ENCODE measurements at regions not wholly inside any gene's neighbourhood (a gene's known extent, or its start where the extent isn't known, plus 50 kb on each side); places are given as distances from the start of the nearest gene placed in this dataset.

DNA sequence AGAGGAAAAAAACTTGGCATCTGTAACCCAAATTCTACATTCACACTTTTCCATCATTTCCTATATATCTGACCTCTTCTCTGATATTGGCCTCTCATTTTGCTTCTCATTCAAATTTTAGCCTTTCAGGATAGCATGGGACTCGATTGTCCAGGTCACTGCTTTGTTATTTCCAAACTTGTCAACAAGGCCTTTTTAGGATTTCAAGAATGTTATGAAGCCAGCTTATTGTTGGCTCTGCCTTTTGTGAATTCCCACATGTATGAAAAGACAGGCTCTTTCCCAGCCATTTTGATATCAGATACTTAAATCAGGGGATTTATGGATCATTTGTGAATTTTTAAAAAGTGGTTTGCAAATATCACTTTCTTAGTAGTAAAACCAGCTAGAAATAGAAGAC is 663.5 kb downstream of the NCAM2 start:
- no peak overlapping the region for H2AFZ ChIP-seq (ENCODE audit: low read length)
- H3K27ac ChIP-seq (ENCODE audit: low read length), result no peak overlapping the region
- no peak overlapping the region for H3K4me2 ChIP-seq (ENCODE audit: low read depth, low read length, poor library complexity, severe bottlenecking)
- no peaks in the 10 kb centered on the region for H3K27me3 ChIP-seq (ENCODE audit: low read length)
- no peak overlapping the region for H3K4me3 ChIP-seq (ENCODE audit: low read length)
- no peaks in the 10 kb centered on the region for H3K4me1 ChIP-seq (ENCODE audit: low read length)
- no peak for DNase-seq
- H3K9me2 ChIP-seq (replicated peaks; ENCODE audit: insufficient read depth, low read length), result no peaks in the 10 kb centered on the region
- no peaks in the 10 kb centered on the region for H3K36me3 ChIP-seq (ENCODE audit: insufficient read depth, low read length)
- no peak overlapping the region for H3K9ac ChIP-seq (ENCODE audit: low read length)
- H3K9me3 ChIP-seq (ENCODE audit: low read length), result peaks cover 37% of the 10 kb centered on the region
- H3K79me2 ChIP-seq (ENCODE audit: low read length), result no peaks in the 10 kb centered on the region
- H4K20me1 ChIP-seq (ENCODE audit: insufficient read depth, low read depth, low read length), result no peaks in the 10 kb centered on the region

DNA sequence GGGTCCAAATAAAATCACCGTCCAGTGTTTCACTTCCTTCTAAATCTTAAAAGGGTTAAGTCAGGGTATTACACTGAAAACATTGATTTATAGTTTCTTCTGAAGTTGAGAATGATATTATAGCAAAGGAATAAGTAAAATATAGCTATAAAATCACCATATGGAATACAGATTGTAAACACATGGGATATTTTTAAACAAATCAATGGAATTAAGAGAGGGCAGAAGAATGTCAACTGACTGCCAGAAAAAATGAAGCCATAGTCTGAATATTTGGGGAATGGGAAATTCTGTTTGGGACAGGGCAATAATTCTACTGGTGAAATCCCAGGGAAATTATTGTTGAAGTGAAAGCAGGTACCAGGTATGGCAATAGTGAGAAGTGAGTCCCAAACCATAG is 664.6 kb downstream of the NCAM2 start:
- Histone ChIP-seq H4K20me1 (ENCODE audit: insufficient read depth, low read depth, low read length) (no peaks in the 10 kb centered on the region), H3K4me1 (ENCODE audit: low read length) (no peaks in the 10 kb centered on the region), H3K27me3 (ENCODE audit: low read length) (no peaks in the 10 kb centered on the region), H3K4me3 (ENCODE audit: low read length) (no peak overlapping the region), H2AFZ (ENCODE audit: low read length) (no peak overlapping the region), H3K36me3 (ENCODE audit: insufficient read depth, low read length) (no peaks in the 10 kb centered on the region), H3K9me2 (replicated peaks; ENCODE audit: insufficient read depth, low read length) (no peaks in the 10 kb centered on the region), H3K79me2 (ENCODE audit: low read length) (no peaks in the 10 kb centered on the region), H3K27ac (ENCODE audit: low read length) (no peak overlapping the region), H3K4me2 (ENCODE audit: low read depth, low read length, poor library complexity, severe bottlenecking) (no peak overlapping the region), H3K9ac (ENCODE audit: low read length) (no peak overlapping the region), H3K9me3 (ENCODE audit: low read length) (peaks cover 45% of the 10 kb centered on the region)
- no peak for DNase-seq

DNA sequence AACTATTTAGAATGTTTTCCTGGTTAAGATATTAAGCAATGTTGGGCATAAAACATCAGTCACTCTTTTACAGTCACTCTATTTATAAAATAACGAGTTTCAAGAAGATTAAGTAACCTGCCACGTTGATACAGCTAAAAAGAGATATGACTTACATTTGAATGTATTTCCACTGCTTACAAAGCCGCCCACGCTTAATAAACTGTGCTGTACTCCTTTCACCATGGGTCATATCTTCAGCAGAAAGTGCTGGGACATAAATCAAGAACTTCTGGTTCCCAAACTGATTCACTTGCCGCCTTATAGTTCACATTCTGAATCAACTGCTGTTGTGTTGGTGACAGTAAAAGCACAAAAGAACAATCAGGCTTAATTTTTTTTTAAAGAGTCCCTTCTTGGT is 666.7 kb downstream of the NCAM2 start:
- Histone ChIP-seq H3K9ac (ENCODE audit: low read length) (no peak overlapping the region), H3K9me3 (ENCODE audit: low read length) (peaks cover 42% of the 10 kb centered on the region), H3K27me3 (ENCODE audit: low read length) (no peaks in the 10 kb centered on the region), H4K20me1 (ENCODE audit: insufficient read depth, low read depth, low read length) (no peaks in the 10 kb centered on the region), H3K4me1 (ENCODE audit: low read length) (no peaks in the 10 kb centered on the region), H3K36me3 (ENCODE audit: insufficient read depth, low read length) (no peaks in the 10 kb centered on the region), H3K27ac (ENCODE audit: low read length) (no peak overlapping the region), H2AFZ (ENCODE audit: low read length) (no peak overlapping the region), H3K79me2 (ENCODE audit: low read length) (no peaks in the 10 kb centered on the region), H3K4me3 (ENCODE audit: low read length) (no peak overlapping the region), H3K9me2 (replicated peaks; ENCODE audit: insufficient read depth, low read length) (no peaks in the 10 kb centered on the region), H3K4me2 (ENCODE audit: low read depth, low read length, poor library complexity, severe bottlenecking) (no peak overlapping the region)
- DNase-seq, result no peak

DNA sequence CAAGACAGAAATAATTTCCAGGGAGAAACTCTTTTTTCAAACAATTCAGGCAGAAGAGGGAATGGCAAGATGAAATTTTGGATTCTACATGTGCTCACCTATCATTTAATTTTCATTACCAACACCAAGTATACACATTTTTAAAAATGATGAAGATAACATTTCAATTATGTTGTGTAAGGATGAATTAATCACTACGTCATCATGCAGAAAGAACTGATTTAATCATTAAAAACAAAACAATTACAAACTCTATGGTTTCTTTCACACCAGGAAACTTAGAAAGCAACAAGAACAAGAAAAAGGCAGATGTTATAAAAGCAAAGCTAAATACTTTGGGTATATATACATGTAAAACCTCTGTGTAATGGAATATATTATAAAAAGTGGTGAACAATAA is 668.5 kb downstream of the NCAM2 start:
- H2AFZ ChIP-seq (ENCODE audit: low read length), result no peak overlapping the region
- no peaks in the 10 kb centered on the region for H3K36me3 ChIP-seq (ENCODE audit: insufficient read depth, low read length)
- no peak overlapping the region for H3K4me2 ChIP-seq (ENCODE audit: low read depth, low read length, poor library complexity, severe bottlenecking)
- no peaks in the 10 kb centered on the region for H4K20me1 ChIP-seq (ENCODE audit: insufficient read depth, low read depth, low read length)
- no peaks in the 10 kb centered on the region for H3K9me2 ChIP-seq (replicated peaks; ENCODE audit: insufficient read depth, low read length)
- no peaks in the 10 kb centered on the region for H3K4me1 ChIP-seq (ENCODE audit: low read length)
- H3K9me3 ChIP-seq (ENCODE audit: low read length), result peaks cover 46% of the 10 kb centered on the region
- H3K4me3 ChIP-seq (ENCODE audit: low read length), result no peak overlapping the region
- no peak overlapping the region for H3K9ac ChIP-seq (ENCODE audit: low read length)
- no peaks in the 10 kb centered on the region for H3K27me3 ChIP-seq (ENCODE audit: low read length)
- DNase-seq, result no peak
- no peak overlapping the region for H3K27ac ChIP-seq (ENCODE audit: low read length)
- no peaks in the 10 kb centered on the region for H3K79me2 ChIP-seq (ENCODE audit: low read length)

DNA sequence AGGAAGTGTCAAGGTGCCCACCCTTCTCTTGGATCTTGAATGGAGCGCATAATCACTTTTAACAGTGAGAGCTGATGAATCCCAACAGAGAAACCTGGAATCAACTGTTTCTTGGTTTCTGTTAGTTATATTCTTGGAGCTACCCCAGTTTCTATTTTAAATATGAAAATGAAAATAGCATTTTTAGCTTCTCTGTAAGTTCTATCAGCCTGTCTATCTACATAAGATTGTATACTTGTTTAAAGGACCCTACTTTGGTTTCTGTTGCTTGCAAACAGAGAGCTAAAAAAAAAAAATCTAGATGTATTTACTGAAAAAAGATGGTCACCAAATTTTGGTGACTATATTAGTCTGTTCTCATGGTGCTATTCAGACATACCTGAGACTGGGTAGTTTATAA is 670.0 kb downstream of the NCAM2 start:
- Histone ChIP-seq H3K27me3 (ENCODE audit: low read length) (no peaks in the 10 kb centered on the region), H3K27ac (ENCODE audit: low read length) (no peak overlapping the region), H4K20me1 (ENCODE audit: insufficient read depth, low read depth, low read length) (no peaks in the 10 kb centered on the region), H3K4me1 (ENCODE audit: low read length) (no peaks in the 10 kb centered on the region), H3K36me3 (ENCODE audit: insufficient read depth, low read length) (no peaks in the 10 kb centered on the region), H3K79me2 (ENCODE audit: low read length) (no peaks in the 10 kb centered on the region), H3K9ac (ENCODE audit: low read length) (no peak overlapping the region), H3K4me3 (ENCODE audit: low read length) (no peak overlapping the region), H3K4me2 (ENCODE audit: low read depth, low read length, poor library complexity, severe bottlenecking) (no peak overlapping the region), H3K9me2 (replicated peaks; ENCODE audit: insufficient read depth, low read length) (no peaks in the 10 kb centered on the region), H3K9me3 (ENCODE audit: low read length) (peaks cover 53% of the 10 kb centered on the region), H2AFZ (ENCODE audit: low read length) (no peak overlapping the region)
- DNase-seq, result no peak

DNA sequence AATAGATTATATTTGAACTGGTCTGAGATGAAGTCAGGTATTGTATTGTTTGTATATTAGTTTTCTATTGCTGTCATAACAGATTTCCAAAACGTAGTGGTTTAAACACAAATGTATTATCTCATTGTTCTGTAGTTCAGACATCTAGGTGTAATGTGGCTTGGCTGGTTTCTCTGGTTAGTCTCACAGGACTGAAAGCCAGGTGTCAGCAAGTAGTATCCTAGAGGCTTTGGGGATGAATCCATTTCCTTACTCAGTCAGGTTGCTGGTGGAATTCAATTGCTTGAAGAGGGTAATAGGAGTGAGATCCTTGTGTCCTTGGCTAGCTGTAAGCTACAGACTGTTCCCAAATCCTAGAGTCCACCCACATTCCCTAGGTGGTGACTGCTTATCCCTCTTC is 675.8 kb downstream of the NCAM2 start:
- Histone ChIP-seq H3K9me2 (replicated peaks; ENCODE audit: insufficient read depth, low read length) (no peaks in the 10 kb centered on the region), H3K27me3 (ENCODE audit: low read length) (no peaks in the 10 kb centered on the region), H3K4me2 (ENCODE audit: low read depth, low read length, poor library complexity, severe bottlenecking) (no peak overlapping the region), H3K9me3 (ENCODE audit: low read length) (peaks cover 52% of the 10 kb centered on the region), H3K27ac (ENCODE audit: low read length) (no peak overlapping the region), H3K36me3 (ENCODE audit: insufficient read depth, low read length) (no peaks in the 10 kb centered on the region), H3K79me2 (ENCODE audit: low read length) (no peaks in the 10 kb centered on the region), H3K4me1 (ENCODE audit: low read length) (no peaks in the 10 kb centered on the region), H4K20me1 (ENCODE audit: insufficient read depth, low read depth, low read length) (no peaks in the 10 kb centered on the region), H2AFZ (ENCODE audit: low read length) (no peak overlapping the region), H3K4me3 (ENCODE audit: low read length) (no peak overlapping the region), H3K9ac (ENCODE audit: low read length) (no peak overlapping the region)
- no peak for DNase-seq

DNA sequence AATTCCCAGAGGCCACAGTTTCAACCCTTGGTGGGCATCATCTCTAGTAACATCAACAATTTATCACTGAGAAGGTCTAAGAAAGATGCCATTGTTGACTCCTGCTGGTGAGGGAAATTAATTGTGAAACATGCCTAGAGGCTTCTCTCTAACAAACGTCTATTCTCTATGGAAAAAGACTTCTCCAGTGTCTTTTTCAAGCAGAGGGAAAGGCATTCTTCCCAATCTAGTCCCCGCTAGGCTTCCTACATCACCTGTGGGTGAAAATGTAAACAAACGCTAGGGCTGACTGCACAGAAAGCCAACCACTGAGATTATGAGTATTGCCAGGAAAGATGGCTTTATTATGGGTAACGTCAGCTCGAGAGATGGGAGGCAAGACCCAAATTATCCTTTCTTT is 677.4 kb downstream of the NCAM2 start:
- no peak for DNase-seq
- H3K27ac ChIP-seq (ENCODE audit: low read length), result no peak overlapping the region
- H3K9me3 ChIP-seq (ENCODE audit: low read length), result peaks cover 59% of the 10 kb centered on the region
- no peak overlapping the region for H2AFZ ChIP-seq (ENCODE audit: low read length)
- no peaks in the 10 kb centered on the region for H3K4me1 ChIP-seq (ENCODE audit: low read length)
- no peaks in the 10 kb centered on the region for H3K36me3 ChIP-seq (ENCODE audit: insufficient read depth, low read length)
- H3K79me2 ChIP-seq (ENCODE audit: low read length), result no peaks in the 10 kb centered on the region
- H3K9ac ChIP-seq (ENCODE audit: low read length), result no peak overlapping the region
- no peaks in the 10 kb centered on the region for H3K9me2 ChIP-seq (replicated peaks; ENCODE audit: insufficient read depth, low read length)
- H3K4me3 ChIP-seq (ENCODE audit: low read length), result no peak overlapping the region
- H3K4me2 ChIP-seq (ENCODE audit: low read depth, low read length, poor library complexity, severe bottlenecking), result no peak overlapping the region
- no peaks in the 10 kb centered on the region for H4K20me1 ChIP-seq (ENCODE audit: insufficient read depth, low read depth, low read length)
- no peaks in the 10 kb centered on the region for H3K27me3 ChIP-seq (ENCODE audit: low read length)

DNA sequence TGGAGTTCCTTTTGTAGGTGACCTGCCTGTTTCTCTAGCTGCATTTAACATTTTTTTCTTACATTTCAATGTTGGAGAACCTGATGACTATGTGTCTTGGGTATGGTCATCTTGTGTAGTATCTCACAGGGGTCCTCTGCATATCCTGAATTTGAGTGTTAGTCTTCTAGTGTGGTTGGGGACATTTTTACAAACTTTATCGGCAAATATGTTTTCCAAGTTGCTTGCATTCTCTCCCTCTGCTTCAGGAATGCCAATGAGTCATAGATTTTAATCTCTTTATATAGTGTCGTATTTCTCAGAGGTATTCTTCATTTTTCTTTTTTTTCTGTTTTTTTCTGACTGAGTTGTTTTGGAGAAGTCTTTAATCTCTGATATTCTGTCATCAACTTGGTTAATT is 684.0 kb downstream of the NCAM2 start:
- H3K36me3 ChIP-seq (ENCODE audit: insufficient read depth, low read length), result no peaks in the 10 kb centered on the region
- no peaks in the 10 kb centered on the region for H3K4me1 ChIP-seq (ENCODE audit: low read length)
- no peaks in the 10 kb centered on the region for H3K27me3 ChIP-seq (ENCODE audit: low read length)
- H3K4me2 ChIP-seq (ENCODE audit: low read depth, low read length, poor library complexity, severe bottlenecking), result no peak overlapping the region
- H2AFZ ChIP-seq (ENCODE audit: low read length), result no peak overlapping the region
- H3K79me2 ChIP-seq (ENCODE audit: low read length), result no peaks in the 10 kb centered on the region
- H3K27ac ChIP-seq (ENCODE audit: low read length), result no peak overlapping the region
- H3K9me3 ChIP-seq (ENCODE audit: low read length), result peaks cover 55% of the 10 kb centered on the region
- H3K9ac ChIP-seq (ENCODE audit: low read length), result no peak overlapping the region
- H4K20me1 ChIP-seq (ENCODE audit: insufficient read depth, low read depth, low read length), result no peaks in the 10 kb centered on the region
- H3K9me2 ChIP-seq (replicated peaks; ENCODE audit: insufficient read depth, low read length), result no peaks in the 10 kb centered on the region
- H3K4me3 ChIP-seq (ENCODE audit: low read length), result no peak overlapping the region
- no peak for DNase-seq

DNA sequence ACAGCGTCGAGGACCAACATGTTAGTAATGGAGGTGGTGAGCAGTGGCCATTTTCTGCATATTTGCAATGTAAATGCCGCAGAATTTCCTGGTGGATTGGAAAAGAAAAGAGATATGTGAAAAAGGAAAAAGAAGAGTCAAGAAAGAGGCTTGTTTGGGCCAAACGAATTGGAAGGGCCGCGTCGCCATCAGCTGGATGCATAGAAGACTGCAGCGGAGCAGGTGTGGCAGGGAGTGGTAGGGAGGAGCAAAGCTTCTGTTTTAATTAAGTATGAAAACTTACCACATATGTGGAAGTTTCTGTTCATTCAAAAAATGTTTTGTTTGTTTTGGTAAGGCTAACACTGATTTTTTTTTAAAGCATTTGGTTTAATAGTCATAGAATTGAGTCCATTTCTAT is 690.7 kb downstream of the NCAM2 start:
- peaks cover 26% of the 10 kb centered on the region for H3K9me3 ChIP-seq (ENCODE audit: low read length)
- no peaks in the 10 kb centered on the region for H3K36me3 ChIP-seq (ENCODE audit: insufficient read depth, low read length)
- no peaks in the 10 kb centered on the region for H3K9me2 ChIP-seq (replicated peaks; ENCODE audit: insufficient read depth, low read length)
- H3K79me2 ChIP-seq (ENCODE audit: low read length), result no peaks in the 10 kb centered on the region
- no peak overlapping the region for H2AFZ ChIP-seq (ENCODE audit: low read length)
- H3K27ac ChIP-seq (ENCODE audit: low read length), result no peak overlapping the region
- no peak overlapping the region for H3K4me3 ChIP-seq (ENCODE audit: low read length)
- DNase-seq, result no peak
- no peak overlapping the region for H3K4me2 ChIP-seq (ENCODE audit: low read depth, low read length, poor library complexity, severe bottlenecking)
- no peaks in the 10 kb centered on the region for H3K27me3 ChIP-seq (ENCODE audit: low read length)
- no peaks in the 10 kb centered on the region for H4K20me1 ChIP-seq (ENCODE audit: insufficient read depth, low read depth, low read length)
- H3K9ac ChIP-seq (ENCODE audit: low read length), result no peak overlapping the region
- H3K4me1 ChIP-seq (ENCODE audit: low read length), result no peaks in the 10 kb centered on the region

All from Karpas-422 (cell line).